Effector CD4-positive, alpha-beta T cell (primary cell): ENCODE measurements at regions not wholly inside any gene's neighbourhood (a gene's known extent, or its start where the extent isn't known, plus 50 kb on each side); places are given as distances from the start of the nearest gene placed in this dataset.
"Not testable (repeated sequence)": the region's sequence is repeated elsewhere in the genome, so short reads cannot be mapped to it uniquely, and the experiment has no call there.

Experiments used
- DNase-seq: peaks from one replicate; pipeline ENCODE4 v3.0.0-alpha.2; 2020

DNA sequence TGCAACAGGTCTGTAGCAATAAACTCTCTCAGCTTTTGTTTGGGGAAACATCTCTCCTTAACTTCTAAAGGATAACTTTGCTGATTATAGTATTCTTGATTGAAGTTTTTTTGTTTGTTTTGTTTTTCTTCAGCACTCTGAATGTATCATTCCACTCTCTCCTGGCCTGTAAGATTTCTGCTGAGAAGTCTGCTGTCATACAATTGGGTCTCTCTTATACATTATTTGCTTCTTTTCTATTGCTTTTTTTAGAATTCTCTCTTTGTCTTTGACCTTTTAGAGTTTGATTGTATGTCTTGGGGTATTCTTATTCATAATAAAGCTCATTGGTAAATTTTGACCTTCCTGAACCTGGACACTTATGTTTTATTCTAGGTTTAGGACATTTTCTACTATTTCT is 386.3 kb downstream of the MRPL39 start:
- DNase-seq = no peak

DNA sequence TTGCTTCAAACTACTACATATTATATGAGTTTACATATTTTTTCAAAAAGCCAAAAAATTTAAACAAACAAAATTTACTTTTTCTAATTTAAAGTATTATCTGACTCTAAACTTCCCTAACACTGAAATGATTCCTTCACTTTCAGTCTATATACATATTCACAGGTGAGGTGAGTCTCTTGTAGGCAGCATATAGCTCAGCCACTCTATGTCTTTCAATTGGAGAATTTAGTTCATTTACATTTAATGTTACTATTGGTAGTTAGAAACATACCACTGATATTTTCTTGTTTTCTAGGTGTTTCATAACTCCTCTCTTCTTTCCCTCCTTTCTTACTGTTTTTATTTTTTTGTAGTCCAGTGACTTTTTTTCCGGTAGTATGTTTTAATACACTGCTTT is 387.1 kb downstream of the MRPL39 start:
- DNase-seq = no peak

DNA sequence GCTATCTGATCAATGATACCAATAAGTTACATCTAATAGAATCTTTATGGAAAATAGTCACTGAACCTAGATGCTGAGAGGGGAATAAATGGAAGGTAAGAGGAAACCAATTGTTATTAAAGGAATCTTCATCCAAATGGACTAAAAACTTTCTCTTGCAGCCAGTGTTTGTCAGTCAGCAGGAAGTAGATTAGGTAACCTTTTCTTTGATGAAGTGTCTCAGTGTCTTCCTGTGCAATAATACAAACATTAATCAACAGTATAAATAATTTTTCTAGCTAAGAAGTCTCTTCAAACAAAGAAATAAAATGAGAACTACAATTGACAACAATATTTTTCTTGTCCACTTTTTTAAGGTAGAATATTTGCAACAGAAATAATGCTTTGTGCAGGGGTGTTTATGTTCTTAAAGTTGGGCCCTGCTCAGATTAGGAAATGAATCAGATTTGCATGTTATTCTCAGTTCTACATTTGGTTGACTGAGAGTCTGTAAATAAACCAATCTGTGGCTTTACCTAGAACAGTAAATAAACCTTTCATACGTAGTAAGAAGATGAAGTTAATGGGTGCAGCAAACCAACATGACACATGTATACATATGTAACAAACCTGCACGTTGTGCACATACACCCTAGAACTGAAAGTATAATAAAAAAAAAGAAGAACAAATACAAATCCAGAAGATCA is 391.4 kb downstream of the MRPL39 start:
- DNase-seq = no peak

DNA sequence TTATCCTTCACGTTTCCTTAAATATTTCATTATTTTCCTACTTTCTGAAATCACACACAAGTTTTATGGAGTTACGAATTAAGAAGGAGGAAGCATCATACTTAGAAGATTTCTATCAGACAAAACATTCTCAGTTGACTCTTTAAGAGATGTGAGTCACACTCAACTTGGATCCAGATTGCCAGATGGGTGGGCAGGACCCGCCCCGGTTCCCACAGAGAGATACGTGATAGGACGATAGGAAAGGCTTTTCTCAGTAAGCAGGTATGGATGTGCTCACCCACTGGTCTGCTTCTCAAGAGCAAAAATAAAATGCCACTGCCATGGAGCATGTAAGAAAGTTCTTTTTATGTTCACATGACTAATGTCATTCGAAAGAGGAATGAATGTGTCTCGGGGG is 392.6 kb downstream of the MRPL39 start:
- no peak for DNase-seq

DNA sequence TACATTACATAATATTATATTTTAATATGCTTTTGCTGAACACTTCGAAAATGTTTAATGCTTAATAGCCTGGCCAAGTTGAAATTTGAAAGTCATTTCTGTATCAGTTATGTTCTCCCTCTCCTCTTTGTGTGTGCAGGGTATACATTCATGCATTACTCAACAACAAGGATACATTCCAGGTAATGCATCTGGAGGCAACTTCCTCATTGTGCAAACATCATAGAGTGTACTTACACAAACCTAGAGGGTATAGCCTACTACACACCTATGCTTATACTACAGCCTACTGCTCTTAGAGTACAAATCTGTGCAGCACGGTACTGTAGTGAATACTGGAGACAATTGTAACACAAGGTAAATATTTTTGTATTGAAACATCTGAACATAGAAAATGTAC is 407.3 kb downstream of the MRPL39 start:
- DNase-seq = no peak

DNA sequence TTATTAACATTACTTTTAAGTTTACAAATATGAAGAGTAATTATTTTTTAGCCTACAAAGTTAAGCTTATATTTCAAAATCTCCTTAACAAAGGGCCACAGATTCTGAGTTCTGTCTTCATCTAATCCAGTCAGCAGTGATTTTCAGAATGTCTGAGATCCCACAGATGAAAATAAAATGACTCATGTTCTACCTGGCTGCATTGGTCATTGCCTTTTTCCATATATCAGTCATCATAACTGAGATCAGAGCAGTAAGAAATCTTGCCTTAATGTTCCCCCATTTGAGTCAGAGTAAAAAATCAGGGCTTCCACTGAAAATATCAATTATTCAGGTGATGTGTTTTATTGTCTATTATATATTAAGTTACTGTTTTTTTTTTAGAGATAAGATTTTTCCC is 416.1 kb downstream of the MRPL39 start:
- no peak for DNase-seq

DNA sequence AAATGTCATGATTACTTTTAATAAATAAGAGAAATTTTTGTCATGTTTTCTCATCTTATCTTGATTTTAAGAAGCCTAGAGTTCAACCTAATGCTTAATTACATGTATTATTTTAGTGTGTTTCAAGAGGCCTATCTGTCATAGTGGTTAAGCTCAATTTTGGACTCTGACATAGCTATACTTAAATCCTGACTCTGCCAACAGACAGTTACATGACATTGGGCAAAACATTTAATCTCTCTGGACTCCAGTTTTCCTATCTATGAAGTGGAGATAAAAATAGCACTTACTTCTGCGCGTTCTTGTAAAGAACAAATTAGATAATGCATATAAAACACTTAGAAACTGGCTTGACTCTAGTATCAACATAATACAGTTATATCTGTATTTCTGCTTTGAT is 417.8 kb downstream of the MRPL39 start:
- DNase-seq = no peak

DNA sequence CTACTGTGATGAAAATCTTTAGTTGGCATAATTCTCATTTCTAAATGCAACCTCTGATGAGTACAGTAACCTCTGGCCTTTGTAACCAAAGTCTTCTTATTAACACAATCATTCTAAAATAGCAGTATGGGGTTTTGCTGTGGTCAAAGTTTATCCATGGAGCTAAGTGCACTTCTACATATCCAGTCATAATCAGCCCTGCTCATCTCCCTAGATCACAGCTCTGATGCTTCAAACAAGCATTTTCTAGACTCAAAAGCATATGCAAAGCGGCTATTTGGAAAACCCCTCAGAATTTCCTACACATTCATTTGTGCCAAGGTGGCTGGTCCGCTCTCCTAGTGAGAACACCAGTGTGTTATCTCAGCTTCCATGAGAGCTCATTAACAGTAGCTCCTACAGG is 418.6 kb downstream of the MRPL39 start:
- no peak for DNase-seq

DNA sequence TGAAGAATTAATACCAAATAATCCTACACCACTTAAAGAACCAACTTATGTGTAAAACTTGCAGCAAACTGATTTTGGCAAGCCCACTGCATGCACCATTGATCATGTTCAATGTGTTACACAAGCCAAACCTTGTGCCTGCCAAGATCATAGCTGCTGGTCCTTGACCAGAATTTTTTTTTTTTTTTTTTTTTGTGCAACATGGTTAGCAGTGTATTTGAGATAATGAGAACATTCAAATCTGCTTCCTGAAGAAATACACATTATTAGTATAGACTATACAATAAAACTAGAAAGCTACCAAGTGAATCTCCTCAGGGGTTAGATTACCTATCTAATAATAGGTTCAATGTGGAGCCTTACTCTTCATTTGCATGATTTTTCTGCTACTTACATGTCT is 421.0 kb downstream of the MRPL39 start:
- no peak for DNase-seq

DNA sequence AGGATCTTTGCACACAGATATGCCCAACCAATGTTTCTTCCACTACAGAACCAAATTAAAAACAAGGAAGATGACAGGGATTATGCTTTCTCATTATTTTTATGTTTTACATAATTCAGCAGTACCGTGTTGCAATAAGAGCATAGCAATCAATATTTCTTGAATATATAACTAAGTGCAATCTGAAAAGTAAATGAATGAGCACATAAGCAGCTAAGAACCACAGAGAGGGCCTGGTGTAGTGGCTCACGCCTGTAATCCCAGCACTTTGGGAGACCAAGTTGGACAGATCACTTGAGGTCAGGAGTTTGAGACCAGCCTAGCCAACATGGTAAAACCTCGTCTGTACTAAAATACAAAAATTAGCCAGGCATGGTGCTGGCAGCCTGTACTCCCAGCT is 423.7 kb downstream of the MRPL39 start:
- DNase-seq = no peak

DNA sequence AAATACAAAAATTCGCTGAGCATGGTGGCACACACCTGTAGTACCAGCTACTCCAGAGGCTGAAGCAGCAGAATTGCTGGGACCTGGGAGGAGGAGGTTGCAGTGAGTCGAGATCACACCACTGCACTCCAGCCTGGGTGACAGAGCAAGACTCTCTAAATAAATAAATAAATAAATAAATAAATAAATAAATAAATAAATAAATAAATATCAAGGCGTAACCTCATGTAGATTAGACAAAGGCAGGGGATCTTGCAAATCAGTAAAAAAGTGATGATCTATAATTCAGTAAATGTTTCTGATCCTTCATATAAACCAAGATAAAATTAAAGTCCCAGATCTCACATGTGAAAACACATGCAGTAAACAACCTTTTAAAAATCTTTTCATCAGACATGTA is 425.6 kb downstream of the MRPL39 start:
- DNase-seq = not testable (repeated sequence)

DNA sequence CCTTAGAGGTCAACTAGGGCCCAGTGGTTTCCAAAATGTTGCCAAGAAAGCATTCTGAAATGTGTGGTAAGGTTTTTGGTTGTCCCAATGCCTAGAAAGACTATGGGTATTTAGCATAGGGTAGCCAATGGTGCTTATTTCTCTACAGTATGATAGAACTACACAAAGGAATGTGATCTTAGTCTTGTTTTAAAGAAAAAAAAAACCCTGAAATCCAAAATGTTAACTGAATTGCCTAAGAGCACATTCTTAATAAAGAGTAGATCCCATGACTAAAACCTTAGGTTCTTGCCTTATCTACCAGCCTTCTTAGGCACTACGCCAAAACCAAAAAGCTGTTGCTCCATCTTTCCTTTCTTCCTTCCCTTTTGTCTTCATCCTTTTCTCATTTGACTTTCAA is 428.2 kb downstream of the MRPL39 start:
- no peak for DNase-seq

DNA sequence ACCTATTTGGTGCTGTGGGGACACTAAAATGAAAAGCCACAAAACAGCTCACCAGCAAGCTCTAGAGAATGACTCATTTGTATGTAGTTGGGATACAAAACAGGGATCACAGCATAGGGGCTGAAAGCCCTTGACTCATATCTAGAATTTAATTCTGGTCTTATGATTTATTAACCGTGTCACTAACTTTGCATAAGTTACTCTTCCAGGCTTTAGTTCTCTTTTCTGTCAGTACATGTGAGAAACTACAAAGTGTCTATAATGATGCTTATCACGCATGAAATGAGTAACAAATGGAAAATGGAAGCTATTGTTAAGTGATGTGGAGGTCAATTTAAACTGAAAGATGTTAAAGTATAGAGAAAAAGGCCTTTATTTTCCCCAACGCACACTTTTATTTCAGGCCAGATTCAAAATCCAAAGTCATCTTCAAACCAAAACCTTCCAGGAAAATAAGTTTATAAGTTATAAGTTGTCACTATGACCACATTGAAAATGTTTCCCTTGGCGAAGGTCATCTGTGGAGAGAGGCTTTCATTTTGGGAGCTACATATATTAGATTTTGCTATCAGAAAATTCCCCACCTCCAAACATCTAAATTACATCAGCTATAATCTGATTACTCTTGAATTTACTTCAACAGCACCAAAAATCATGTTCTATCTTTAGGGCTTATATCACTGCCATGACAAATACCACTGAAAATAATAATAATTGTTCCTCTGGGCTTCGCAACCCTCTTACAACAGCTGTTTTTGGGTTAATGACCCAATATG is 430.5 kb downstream of the MRPL39 start:
- DNase-seq = no peak

DNA sequence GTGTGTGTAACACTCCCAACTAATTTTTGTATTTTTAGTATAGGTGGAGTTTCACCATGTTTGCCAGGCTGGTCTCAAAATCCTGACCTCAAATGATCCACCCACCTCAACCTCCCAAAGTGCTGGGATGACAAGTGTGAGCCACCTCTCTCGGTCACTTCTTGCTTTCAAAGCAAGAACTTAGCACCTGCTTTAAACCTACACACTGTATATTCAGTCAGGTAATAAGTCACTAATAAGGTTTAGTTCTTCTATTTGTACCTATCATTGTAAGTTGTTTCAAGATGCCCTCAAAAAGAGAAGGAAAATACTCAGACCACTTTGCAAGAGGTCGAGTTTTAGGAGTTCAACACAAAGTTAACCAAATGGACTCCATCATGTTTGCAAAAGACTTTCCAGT is 431.3 kb downstream of the MRPL39 start:
- DNase-seq = no peak

DNA sequence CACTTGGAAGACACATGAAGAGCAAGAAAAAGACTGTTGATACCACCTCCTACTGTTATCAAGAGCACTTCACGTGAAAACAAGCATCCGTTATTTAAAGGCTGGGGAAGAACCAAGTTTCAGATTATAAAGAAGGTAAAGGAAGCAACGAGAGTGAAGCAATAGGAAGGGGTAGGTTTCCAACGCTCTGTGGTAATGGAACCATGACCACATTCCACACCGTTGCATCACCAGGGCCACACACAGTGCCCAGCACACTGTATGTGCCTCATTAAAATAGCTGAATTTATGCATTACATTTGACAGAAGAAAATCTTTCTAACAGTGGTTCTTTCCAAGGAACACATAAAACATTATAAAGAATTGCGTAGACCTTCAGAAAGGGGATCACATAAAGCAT is 435.8 kb downstream of the MRPL39 start:
- no peak for DNase-seq

DNA sequence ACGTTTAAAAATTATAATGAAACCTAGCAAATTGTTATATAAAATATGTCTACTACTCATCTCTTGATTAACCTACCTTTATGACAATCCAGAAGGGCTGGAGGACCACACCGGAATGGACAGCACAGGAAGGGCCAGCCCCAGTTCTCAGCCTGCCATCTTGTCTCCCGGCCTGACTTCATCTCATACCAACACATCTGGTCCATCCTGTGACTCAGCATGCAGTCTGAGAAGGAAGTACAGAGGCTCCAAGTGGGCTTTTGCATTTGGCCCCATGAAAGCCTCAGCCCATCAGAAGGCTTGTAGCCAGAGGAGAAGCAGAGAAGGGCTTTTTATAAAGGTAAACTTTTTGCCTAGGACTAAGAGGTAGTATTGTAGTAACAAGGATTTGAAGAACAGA is 436.6 kb downstream of the MRPL39 start:
- DNase-seq = no peak

DNA sequence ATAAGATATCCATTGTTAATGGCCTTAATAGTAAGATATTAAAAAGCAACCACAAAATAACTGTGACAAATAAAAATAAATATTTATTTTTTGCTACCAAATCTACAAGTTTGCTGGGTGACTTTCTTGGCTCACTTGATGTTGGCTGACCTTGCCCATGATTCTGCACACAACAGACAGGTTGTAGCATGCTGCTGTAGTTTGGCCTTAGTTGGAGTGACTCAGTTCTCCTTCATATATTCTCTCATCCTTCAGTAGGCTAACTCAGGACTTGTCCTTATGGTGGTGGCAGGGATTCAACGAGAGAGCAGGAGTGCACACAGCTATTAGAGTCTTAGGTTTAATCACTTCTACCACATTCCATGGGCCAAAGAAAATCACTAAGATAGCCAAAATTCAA is 437.9 kb downstream of the MRPL39 start:
- DNase-seq = no peak

DNA sequence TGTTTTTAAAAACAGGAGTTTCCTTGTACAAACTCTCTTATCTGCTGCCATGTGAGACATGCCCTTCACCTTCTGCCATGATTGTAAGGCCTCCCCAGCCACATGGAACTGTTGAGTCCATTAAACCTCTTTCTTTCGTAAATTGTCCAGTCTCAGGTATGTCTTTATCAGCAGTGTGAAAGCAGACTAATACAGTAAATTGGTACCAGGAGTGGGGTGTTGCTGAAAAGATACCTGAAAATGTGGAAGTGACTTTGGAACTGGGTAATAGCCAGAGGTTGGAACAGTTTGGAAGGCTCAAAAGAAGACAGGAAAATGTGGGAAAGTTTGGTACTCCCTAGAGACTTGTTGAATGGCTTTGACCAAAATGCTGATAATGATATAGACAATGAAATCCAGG is 440.4 kb downstream of the MRPL39 start:
- DNase-seq = not testable (repeated sequence)

DNA sequence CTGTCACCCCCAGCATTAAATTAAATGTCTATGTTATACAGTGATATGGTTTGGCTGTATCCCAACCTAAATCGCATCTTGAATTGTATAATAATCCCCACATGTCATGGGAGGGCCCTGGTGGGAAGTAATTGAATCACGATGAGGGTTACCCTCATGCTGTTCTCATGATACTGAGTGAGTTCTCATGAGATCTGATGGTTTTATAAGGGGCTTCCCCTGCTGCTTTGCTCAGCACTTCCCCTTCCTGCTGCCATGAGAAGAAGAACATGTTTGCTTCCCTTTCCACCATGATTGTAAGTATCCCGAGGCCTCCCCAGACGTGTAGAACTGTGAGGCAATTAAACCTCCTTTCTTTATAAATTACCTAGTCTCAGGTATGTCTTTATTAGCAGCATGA is 445.7 kb downstream of the MRPL39 start:
- no peak for DNase-seq

DNA sequence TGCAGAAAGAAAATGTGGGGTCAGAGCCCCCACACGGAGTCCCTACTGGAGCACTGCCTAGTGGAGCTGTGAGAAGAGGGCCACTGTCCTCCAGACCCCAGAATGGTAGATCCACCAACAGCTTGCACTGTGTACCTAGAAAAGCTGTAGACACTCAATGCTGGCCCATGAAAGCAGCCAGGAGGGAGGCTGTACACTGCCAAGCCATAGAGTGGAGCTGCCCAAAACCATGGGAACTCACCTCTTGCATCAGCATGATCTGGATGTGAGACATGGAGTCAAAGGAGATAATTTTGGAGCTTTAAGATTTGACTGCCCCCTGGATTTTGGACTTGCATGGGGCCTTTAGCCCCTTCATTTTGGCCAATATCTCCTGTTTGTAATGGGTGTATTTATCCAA is 452.3 kb downstream of the MRPL39 start:
- not testable (repeated sequence) for DNase-seq

DNA sequence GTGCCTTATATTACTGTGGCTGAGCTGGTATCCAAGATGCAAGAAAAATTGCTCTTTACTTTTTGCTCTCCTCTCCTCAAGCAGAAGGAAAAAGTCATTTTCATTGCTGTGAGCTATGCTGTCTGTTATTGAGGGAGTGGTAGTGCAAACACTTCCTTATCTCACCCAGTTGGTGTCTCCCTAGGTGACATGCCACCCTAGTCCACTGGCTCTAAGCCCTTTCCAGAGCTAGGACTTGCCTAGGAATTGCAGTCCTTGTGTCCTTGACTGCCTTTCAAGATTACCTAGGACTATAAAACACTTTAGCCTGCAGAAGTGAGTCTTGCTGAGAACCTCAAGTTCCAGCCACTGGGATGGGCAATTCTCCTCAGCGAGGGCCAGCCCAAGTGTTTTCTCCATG is 458.3 kb downstream of the MRPL39 start:
- no peak for DNase-seq

DNA sequence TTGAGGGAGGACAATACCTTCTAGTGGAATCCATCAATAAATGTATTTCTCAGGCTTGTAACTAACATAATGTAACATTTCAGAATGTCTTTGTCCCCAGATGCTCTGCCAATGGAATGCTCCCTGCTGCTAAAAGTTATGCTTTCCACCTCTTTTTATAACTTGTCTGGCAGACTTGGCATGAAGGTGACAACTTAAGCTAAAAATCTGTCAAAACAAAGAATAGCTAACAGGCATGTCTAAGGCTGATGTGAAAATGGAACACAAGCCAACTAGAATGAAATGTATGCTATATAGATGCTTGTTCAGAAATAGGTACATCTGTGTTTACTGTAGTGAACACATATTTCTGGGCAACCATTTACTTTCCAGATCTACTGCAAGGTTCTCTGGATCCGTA is 467.9 kb downstream of the MRPL39 start:
- no peak for DNase-seq

DNA sequence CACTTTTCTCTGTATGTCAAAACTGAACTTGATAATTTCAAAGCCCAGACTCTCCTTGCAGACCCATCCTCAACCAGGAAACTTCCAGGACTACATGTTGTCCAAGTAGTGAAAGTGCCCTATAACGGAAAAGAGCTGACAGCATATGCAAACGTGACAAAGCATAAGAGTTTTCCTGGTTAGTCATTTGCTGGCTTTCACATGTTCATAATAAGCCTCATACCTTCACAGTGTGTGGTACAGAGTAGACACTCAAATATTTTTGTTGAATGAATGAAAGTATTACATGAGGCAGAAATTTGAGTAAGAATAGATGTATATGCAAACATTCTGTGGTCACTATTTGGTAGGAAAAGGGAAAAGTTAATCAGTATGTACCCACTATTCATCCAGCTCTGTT is 473.3 kb downstream of the MRPL39 start:
- no peak for DNase-seq

DNA sequence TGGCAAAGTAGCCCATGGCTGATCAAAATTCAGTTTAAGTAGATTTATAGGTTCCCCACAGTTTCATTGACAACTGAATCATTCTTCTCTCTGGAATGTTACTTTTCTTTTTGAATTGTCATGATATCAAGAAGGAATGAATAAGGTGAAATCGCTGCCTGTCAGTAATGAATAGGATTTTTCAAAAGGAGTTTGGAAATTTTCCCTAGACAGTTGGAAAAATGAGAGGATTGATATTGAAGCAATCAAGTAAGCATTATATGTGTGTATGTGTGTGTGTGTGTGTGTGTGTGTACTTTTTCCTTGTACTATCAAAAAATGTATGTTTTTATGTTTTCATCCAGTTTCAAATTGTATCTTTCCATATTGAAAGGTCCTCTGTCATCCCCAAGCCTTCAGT is 479.5 kb downstream of the MRPL39 start:
- DNase-seq = no peak

DNA sequence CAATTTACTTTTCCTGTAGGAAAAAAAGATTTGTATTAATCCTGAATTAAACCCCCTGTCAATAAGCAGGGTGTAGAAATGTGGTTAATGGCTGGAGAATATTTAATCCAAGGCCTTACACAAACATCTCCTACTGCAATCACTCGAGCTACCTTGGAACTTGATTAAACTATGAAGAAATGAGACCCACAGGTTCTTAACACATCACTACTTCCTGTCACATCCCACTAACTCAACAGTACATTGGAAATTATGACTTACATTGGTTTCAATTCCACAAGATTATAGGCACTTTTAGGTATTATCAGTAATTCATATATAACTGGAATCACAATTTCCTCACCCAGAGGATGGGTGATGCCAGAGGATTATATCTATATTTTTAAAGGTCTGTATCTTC is 480.3 kb downstream of the MRPL39 start:
- no peak for DNase-seq
